Endothelial cell of umbilical vein (primary cell): ENCODE measurements at regions not wholly inside any gene's neighbourhood (a gene's known extent, or its start where the extent isn't known, plus 50 kb on each side); places are given as distances from the start of the nearest gene placed in this dataset.

Experiments used
- BruUV-seq: library from RNA; stranded (reverse); fragments of 400-500 nt; replicated peaks from 2 replicates; lab custom pipeline; 2021; lab: Mats Ljungman, UMichigan
- CTCF ChIA-PET: fragments of 300-600, 350-600 bp; sonication (Branson Sonifier 250); formaldehyde crosslinking; loops from one replicate; lab custom pipeline; 2021; ENCODE audit warnings: antibody characterized with exemption, inconsistent platforms; lab: Charles Lee
- POLR2A ChIA-PET: fragments of 300-600, 350-600 bp; sonication (Branson Sonifier 250); formaldehyde crosslinking; loops from one replicate; lab custom pipeline; 2021; ENCODE audit warnings: antibody characterized with exemption, inconsistent platforms; lab: Charles Lee
- DNase-seq: peaks from one replicate; pipeline ENCODE4 v3.0.0-alpha.2; 2011; ENCODE audit warnings: low read depth, low spot score
- FAIRE-seq: peaks from 2 replicates; lab custom pipeline; 2011; peaks lifted over from hg19 to GRCh38; lab: Jason Lieb, UNC
- H2AFZ ChIP-seq: 2 replicates; pipeline ENCODE4 v1.6.0; 2012; ENCODE audit warnings: low read depth, low read length, control low read depth, inconsistent platforms
- H3K27ac ChIP-seq: 2 replicates; pipeline ENCODE4 v1.5.1; 2011; ENCODE audit warnings: low read depth, mild to moderate bottlenecking, control low read depth, low read length, moderate library complexity; ENCODE audit not compliant: insufficient read depth
- H3K27me3 ChIP-seq, 2 experiments: 2 replicates each; pipeline versions ENCODE4 v1.6.0 to v1.6.1; 2011; ENCODE audit warnings: low read length in 2 of 2, mixed read lengths in 1 of 2; ENCODE audit not compliant: control insufficient read depth in 2 of 2, insufficient read depth in 2 of 2
- H3K36me3 ChIP-seq, 2 experiments: 2 replicates in 1 of 2; 3 replicates in 1 of 2; pipeline ENCODE4 v1.5.1; 2011; ENCODE audit warnings: low read length in 2 of 2, mild to moderate bottlenecking in 1 of 2, moderate library complexity in 1 of 2; ENCODE audit not compliant: control insufficient read depth in 2 of 2, insufficient read depth in 2 of 2; ENCODE audit errors: extremely low read depth in 1 of 2
- H3K4me1 ChIP-seq: 3 replicates; pipeline ENCODE4 v1.5.1; 2011; ENCODE audit warnings: mild to moderate bottlenecking, low read length; ENCODE audit not compliant: control insufficient read depth, insufficient read depth; ENCODE audit errors: extremely low read depth
- H3K4me2 ChIP-seq: 2 replicates; pipeline ENCODE4 v1.6.1; 2011; ENCODE audit warnings: low read length, control low read depth, mixed read lengths; ENCODE audit not compliant: insufficient read depth
- H3K4me3 ChIP-seq, 3 experiments: fragments of 200-600 bp in 1 of 3; sonication (generic), shearing (Covaris generic) in 1 of 3; replicated peaks in 1 of 3; 2 replicates each; pipeline ENCODE4 v1.5.1; 2011 to 2016; ENCODE audit warnings: control low read depth in 3 of 3, low read length in 3 of 3, mild to moderate bottlenecking in 2 of 3, inconsistent platforms in 1 of 3, low read depth in 1 of 3, moderate library complexity in 1 of 3; ENCODE audit not compliant: insufficient read depth in 1 of 3
- H3K79me2 ChIP-seq: 2 replicates; pipeline ENCODE4 v1.6.0; 2012; ENCODE audit warnings: low read length, inconsistent platforms; ENCODE audit not compliant: control insufficient read depth, insufficient read depth
- H3K9ac ChIP-seq: replicated peaks from 2 replicates; pipeline ENCODE3; 2011; ENCODE audit warnings: low read length, control low read depth; ENCODE audit not compliant: insufficient read depth; ENCODE audit errors: extremely low read depth
- H3K9me1 ChIP-seq: replicated peaks from 3 replicates; pipeline ENCODE4 v1.6.0; 2011; ENCODE audit warnings: mild to moderate bottlenecking, low read length; ENCODE audit not compliant: control insufficient read depth, insufficient read depth; ENCODE audit errors: extremely low read depth
- H3K9me3 ChIP-seq: replicated peaks from 2 replicates; pipeline ENCODE4 v1.5.1; 2012; ENCODE audit warnings: low read length, inconsistent platforms; ENCODE audit not compliant: control insufficient read depth, insufficient read depth
- H4K20me1 ChIP-seq: replicated peaks from 2 replicates; pipeline ENCODE3; 2011; ENCODE audit warnings: mild to moderate bottlenecking, low read length; ENCODE audit not compliant: control insufficient read depth, insufficient read depth; ENCODE audit errors: extremely low read depth
- EZH2 ChIP-seq: IDR thresholded peaks from 2 replicates; pipeline ENCODE4 v1.6.1; 2012; ENCODE audit warnings: borderline replicate concordance, low read depth, mild to moderate bottlenecking, moderate library complexity, low read length, inconsistent platforms; ENCODE audit not compliant: severe bottlenecking
- FOS ChIP-seq: IDR thresholded peaks from 2 replicates; pipeline ENCODE4 v1.6.1; 2011; ENCODE audit warnings: mild to moderate bottlenecking, low read length, moderate library complexity, borderline replicate concordance; ENCODE audit not compliant: insufficient read depth
- GATA2 ChIP-seq: IDR thresholded peaks from 2 replicates; pipeline ENCODE4 v1.7.0; 2011; ENCODE audit warnings: low read depth, mild to moderate bottlenecking, moderate library complexity, mixed read lengths, low read length; ENCODE audit not compliant: insufficient read length, insufficient read depth
- JUN ChIP-seq: IDR thresholded peaks from 2 replicates; pipeline ENCODE4 v1.6.1; 2011; ENCODE audit warnings: borderline replicate concordance, low read depth; ENCODE audit not compliant: insufficient read length, insufficient read depth
- MAX ChIP-seq: IDR thresholded peaks from 2 replicates; pipeline ENCODE4 v1.6.1; 2011; ENCODE audit not compliant: insufficient read depth, insufficient read length
- MYC ChIP-seq: IDR thresholded peaks from one replicate; pipeline ENCODE4 v1.6.1; 2011; ENCODE audit warnings: mild to moderate bottlenecking, low read depth, low read length
- POLR2A ChIP-seq: IDR thresholded peaks from 2 replicates; pipeline ENCODE4 v1.6.1; 2012; ENCODE audit warnings: low read depth, mild to moderate bottlenecking, control low read depth, low read length
- POLR2AphosphoS5 ChIP-seq: IDR thresholded peaks from 2 replicates; pipeline ENCODE4 v1.6.1; 2012; ENCODE audit warnings: low read depth, mild to moderate bottlenecking, control low read depth, low read length, moderate library complexity; ENCODE audit not compliant: insufficient read depth
- dilution Hi-C: fragments of 300-500 bp; cut with MboI; formaldehyde crosslinking; loops from one replicate; pipeline ENCODE4 v1.15.0; 2019; ENCODE audit warnings: low sequenced_read_pairs; ENCODE audit not compliant: extremely low pct_ligation_motif_present
- intact Hi-C: fragments of 100-400 bp; cut with micrococcal nuclease; formaldehyde crosslinking; loops from one replicate; pipeline ENCODE4 v1.10.0; 2022
- TF ChIP-seq, protein P1 (sequence below), 2 donors: IDR thresholded peaks; 1 replicate in 1 of 2; 2 replicates in 1 of 2; pipeline ENCODE4 v1.5.1; 2011; ENCODE audit warnings: low read length in 2 of 2, mild to moderate bottlenecking in 2 of 2, moderate library complexity in 2 of 2, control low read depth in 1 of 2, inconsistent platforms in 1 of 2, low read depth in 1 of 2; ENCODE audit not compliant: insufficient read depth in 1 of 2; ENCODE audit errors: extremely low read depth in 1 of 2

DNA sequence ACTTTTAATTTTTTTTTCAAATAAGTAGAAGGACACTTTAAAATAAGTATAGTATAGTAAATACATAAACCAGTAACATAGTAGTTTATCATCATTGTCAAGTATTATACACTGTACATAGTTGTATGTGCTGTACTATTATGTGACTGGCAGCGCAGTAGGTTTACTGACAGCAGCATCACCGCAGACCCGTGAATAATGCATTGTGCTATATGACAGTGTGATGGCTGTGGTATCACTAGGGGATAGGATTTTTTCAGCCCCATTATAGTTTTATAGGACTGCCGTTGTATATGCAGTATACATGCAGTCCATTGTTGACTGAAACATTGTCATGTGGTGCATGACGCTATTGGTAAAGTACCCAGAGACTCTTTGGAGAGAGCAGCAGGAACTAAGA lies 306.5 kb downstream of the SQOR start:
- no peaks in the 10 kb centered on the region for H4K20me1 ChIP-seq
- H3K9ac ChIP-seq, result no peak overlapping the region
- H3K36me3 ChIP-seq, result no peaks in the 10 kb centered on the region
- H3K9me3 ChIP-seq, result no peaks in the 10 kb centered on the region
- no peak overlapping the region for H2AFZ ChIP-seq
- no peak overlapping the region for H3K4me3 ChIP-seq
- no peak overlapping the region for H3K4me2 ChIP-seq
- no peak overlapping the region for H3K27ac ChIP-seq
- no peaks in the 10 kb centered on the region for H3K27me3 ChIP-seq
- H3K79me2 ChIP-seq, result no peaks in the 10 kb centered on the region
- intact Hi-C loops (no loop called here), dilution Hi-C loops (no loop called here)
- TF ChIP-seq, protein P1, sequence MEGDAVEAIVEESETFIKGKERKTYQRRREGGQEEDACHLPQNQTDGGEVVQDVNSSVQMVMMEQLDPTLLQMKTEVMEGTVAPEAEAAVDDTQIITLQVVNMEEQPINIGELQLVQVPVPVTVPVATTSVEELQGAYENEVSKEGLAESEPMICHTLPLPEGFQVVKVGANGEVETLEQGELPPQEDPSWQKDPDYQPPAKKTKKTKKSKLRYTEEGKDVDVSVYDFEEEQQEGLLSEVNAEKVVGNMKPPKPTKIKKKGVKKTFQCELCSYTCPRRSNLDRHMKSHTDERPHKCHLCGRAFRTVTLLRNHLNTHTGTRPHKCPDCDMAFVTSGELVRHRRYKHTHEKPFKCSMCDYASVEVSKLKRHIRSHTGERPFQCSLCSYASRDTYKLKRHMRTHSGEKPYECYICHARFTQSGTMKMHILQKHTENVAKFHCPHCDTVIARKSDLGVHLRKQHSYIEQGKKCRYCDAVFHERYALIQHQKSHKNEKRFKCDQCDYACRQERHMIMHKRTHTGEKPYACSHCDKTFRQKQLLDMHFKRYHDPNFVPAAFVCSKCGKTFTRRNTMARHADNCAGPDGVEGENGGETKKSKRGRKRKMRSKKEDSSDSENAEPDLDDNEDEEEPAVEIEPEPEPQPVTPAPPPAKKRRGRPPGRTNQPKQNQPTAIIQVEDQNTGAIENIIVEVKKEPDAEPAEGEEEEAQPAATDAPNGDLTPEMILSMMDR (IDR thresholded peaks at IDR 0.05; ENCODE audit: extremely low read depth in 1 of 2, insufficient read depth in 1 of 2, low read depth in 1 of 2, low read length in 2 of 2), result no peak
- TF ChIP-seq MAX, result no peak
- no peak for TF ChIP-seq FOS
- no peak for TF ChIP-seq POLR2AphosphoS5
- TF ChIP-seq MYC, result no peak
- TF ChIP-seq JUN, result no peak
- TF ChIP-seq EZH2, result no peak
- TF ChIP-seq GATA2, result no peak
- TF ChIP-seq POLR2A, result no peak
- no peak for DNase-seq
- no peak for FAIRE-seq
- ChIA-PET CTCF (interaction anchor here (1.1 kb wide), 1 partner anchor 32 kb away, joined by 4 read pairs; no protein-coding TSS in a partner anchor), POLR2A (no interaction called here)
- no peaks in the 10 kb centered on the region for H3K4me1 ChIP-seq
- H3K9me1 ChIP-seq, result no peaks in the 10 kb centered on the region
- BruUV-seq, result no TSS peak
